PFSK-1 (cell line): ENCODE measurements at regions not wholly inside any gene's neighbourhood (a gene's known extent, or its start where the extent isn't known, plus 50 kb on each side); places are given as distances from the start of the nearest gene placed in this dataset.

ENCODE experiments used
- FOXP2 ChIP-seq: optimal IDR thresholded peaks from 2 replicates; pipeline ENCODE3; 2011; ENCODE audit warnings: borderline replicate concordance, control low read depth, inconsistent platforms; ENCODE audit not compliant: insufficient read depth; ENCODE audit errors: extremely low read length, extremely low read depth
- POLR2AphosphoS5 ChIP-seq: IDR thresholded peaks from 2 replicates; pipeline ENCODE4 v1.6.1; 2012; ENCODE audit warnings: low read depth, mild to moderate bottlenecking, control low read depth, low read length, moderate library complexity
- SIN3A ChIP-seq: IDR thresholded peaks from 2 replicates; pipeline ENCODE4 v1.6.1; 2012; ENCODE audit warnings: mild to moderate bottlenecking, low read length, moderate library complexity, borderline replicate concordance; ENCODE audit not compliant: insufficient read depth
- TAF1 ChIP-seq: IDR thresholded peaks from 2 replicates; pipeline ENCODE4 v1.6.1; 2012; ENCODE audit warnings: low read length, control low read depth, borderline replicate concordance; ENCODE audit not compliant: insufficient read depth
- TF ChIP-seq, protein P1 (sequence below), 2 experiments: IDR thresholded peaks; 2 replicates each; pipeline versions ENCODE4 v1.6.1 to v1.8.0; 2011 to 2012; ENCODE audit warnings: low read depth in 2 of 2, low read length in 2 of 2, control low read depth in 1 of 2, inconsistent platforms in 1 of 2, mild to moderate bottlenecking in 1 of 2, moderate library complexity in 1 of 2; ENCODE audit not compliant: insufficient read depth in 1 of 2

DNA sequence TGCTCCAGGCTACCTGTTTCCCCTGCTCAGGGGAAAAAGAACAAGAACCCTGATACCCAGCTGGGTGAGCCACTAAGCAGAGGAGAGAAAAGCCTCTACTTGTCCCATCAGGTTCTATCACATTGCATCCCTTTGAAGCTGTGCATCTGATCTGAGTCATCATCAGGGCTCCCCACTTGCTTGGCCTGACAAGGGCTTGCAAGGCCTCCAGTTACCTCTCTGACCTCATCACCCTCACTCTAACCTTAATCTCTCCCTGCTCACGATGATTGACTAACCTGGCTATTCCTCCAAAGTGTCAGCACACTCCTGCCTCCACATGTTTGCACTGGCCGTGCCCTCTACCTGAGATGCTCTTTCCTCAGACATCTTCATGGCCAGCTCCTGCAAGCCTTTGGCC, 309.5 kb upstream of the CHD6 start:
- TF ChIP-seq SIN3A (no peak), FOXP2 (no peak), TAF1 (no peak), POLR2AphosphoS5 (no peak)
- TF ChIP-seq, protein P1, sequence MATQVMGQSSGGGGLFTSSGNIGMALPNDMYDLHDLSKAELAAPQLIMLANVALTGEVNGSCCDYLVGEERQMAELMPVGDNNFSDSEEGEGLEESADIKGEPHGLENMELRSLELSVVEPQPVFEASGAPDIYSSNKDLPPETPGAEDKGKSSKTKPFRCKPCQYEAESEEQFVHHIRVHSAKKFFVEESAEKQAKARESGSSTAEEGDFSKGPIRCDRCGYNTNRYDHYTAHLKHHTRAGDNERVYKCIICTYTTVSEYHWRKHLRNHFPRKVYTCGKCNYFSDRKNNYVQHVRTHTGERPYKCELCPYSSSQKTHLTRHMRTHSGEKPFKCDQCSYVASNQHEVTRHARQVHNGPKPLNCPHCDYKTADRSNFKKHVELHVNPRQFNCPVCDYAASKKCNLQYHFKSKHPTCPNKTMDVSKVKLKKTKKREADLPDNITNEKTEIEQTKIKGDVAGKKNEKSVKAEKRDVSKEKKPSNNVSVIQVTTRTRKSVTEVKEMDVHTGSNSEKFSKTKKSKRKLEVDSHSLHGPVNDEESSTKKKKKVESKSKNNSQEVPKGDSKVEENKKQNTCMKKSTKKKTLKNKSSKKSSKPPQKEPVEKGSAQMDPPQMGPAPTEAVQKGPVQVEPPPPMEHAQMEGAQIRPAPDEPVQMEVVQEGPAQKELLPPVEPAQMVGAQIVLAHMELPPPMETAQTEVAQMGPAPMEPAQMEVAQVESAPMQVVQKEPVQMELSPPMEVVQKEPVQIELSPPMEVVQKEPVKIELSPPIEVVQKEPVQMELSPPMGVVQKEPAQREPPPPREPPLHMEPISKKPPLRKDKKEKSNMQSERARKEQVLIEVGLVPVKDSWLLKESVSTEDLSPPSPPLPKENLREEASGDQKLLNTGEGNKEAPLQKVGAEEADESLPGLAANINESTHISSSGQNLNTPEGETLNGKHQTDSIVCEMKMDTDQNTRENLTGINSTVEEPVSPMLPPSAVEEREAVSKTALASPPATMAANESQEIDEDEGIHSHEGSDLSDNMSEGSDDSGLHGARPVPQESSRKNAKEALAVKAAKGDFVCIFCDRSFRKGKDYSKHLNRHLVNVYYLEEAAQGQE (IDR thresholded peaks at IDR 0.05; ENCODE audit: insufficient read depth in 1 of 2, low read depth in 2 of 2, low read length in 2 of 2), result no peak

DNA sequence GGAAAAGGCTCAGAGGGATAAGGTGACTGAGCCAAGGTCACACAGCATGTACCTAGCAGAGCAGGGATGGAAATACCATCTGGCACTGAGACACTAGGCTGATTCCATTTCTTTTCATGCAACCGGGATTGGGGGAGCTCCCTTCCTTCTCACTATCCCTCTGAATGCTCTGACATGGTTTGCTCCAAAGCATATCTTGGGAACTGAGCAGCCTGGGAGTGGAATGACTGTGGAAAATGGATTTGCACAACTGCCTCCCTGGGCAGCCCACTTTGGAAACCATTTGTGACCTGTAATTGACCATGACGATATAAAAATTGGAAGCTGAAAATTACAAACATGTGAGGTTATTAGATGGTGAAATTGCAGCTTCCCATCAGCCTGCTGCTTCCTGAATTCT, 309.0 kb upstream of the CHD6 start:
- TF ChIP-seq POLR2AphosphoS5 (no peak), SIN3A (no peak), FOXP2 (no peak), TAF1 (no peak)
- TF ChIP-seq, protein P1 (IDR thresholded peaks at IDR 0.05; ENCODE audit: insufficient read depth in 1 of 2, low read depth in 2 of 2, low read length in 2 of 2), result no peak

DNA sequence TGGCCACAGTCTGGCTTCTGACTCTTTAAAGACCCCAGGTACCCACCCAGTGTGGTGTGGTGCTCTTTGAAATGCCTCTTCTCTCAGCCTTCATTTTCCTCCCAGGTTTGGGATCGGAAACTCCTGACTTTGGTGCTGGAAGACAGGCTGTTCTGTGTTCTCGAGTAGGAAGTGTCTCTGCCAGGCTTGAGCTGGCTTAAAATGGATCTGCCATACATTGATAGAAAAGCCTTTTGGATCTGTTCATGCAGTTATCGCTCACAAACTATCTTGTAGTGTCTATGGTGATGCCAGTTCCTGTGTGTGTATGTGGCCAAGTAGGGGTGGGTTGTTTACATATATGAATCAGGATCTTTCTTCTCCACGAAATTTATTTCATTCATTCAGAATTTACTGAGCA, 307.3 kb upstream of the CHD6 start:
- no peak for TF ChIP-seq TAF1
- no peak for TF ChIP-seq SIN3A
- TF ChIP-seq POLR2AphosphoS5, result no peak
- no peak for TF ChIP-seq FOXP2
- TF ChIP-seq, protein P1 (IDR thresholded peaks at IDR 0.05; ENCODE audit: insufficient read depth in 1 of 2, low read depth in 2 of 2, low read length in 2 of 2), result no peak

DNA sequence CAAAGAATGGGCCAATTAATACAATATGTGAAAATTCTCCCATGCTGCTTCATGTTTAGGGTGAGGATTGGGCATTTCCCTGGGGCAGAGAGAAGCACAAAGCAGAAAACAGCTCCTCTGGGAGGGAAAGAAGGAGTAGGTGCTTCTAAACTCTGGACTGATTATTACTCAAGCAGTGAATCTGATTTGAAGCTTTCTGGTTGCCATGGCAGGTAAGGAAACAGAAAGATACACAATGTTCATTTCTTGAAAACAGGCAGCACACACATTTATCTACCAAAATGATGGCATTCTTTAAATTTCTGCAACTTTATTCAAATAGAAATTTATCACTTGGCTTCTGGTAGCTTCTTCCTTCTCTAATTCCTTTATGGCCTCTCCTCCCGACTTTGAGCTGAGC, 305.4 kb upstream of the CHD6 start:
- no peak for TF ChIP-seq POLR2AphosphoS5
- no peak for TF ChIP-seq SIN3A
- TF ChIP-seq FOXP2, result no peak
- TF ChIP-seq TAF1, result no peak
- TF ChIP-seq, protein P1 (IDR thresholded peaks at IDR 0.05; ENCODE audit: insufficient read depth in 1 of 2, low read depth in 2 of 2, low read length in 2 of 2), result no peak

DNA sequence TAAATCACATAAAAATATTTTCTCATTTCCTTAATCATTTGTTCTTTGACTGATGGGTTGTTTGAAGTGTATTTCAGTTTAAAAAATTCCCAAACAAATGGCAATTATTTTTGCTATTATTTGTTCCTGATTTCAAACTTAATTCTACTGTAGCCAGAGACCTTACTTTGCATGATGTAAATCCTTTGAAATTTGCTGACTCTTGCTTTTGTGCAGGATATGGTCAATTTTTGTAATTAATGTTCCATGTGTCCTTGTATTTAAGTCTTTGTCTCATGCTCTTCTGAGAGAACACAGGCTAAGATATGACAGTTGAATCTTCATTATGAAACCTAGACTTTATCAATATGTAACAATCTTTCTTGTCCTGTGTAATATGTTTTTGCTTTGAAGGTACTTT, 295.0 kb upstream of the CHD6 start:
- TF ChIP-seq SIN3A (no peak), TAF1 (no peak), POLR2AphosphoS5 (no peak), FOXP2 (no peak)
- TF ChIP-seq, protein P1 (IDR thresholded peaks at IDR 0.05; ENCODE audit: insufficient read depth in 1 of 2, low read depth in 2 of 2, low read length in 2 of 2), result no peak
